ENCODE measurements at regions not wholly inside any gene's neighbourhood (a gene's known extent, or its start where the extent isn't known, plus 50 kb on each side); places are given as distances from the start of the nearest gene placed in this dataset.

- DNase-seq (ENCODE audit: low read depth): no peak
- H3K27me3 ChIP-seq (ENCODE audit: control insufficient read depth, insufficient read depth, low read length): no peaks in the 10 kb centered on the region
- H3K36me3 ChIP-seq (ENCODE audit: control insufficient read depth, insufficient read depth, low read length): no peaks in the 10 kb centered on the region
- no peak for TF ChIP-seq CTCF (IDR thresholded peaks at IDR 0.05; ENCODE audit: insufficient read depth, low read length, poor library complexity, severe bottlenecking)
- no peak overlapping the region for H3K4me3 ChIP-seq (ENCODE audit: low read depth, low read length)
Measured at GRCh38 chr3:30069056-30069455, 537.3 kb upstream of the TGFBR2 start.

- DNase-seq (ENCODE audit: low read depth): no peak
- Histone ChIP-seq H3K27me3 (ENCODE audit: control insufficient read depth, insufficient read depth, low read length) (no peaks in the 10 kb centered on the region), H3K4me3 (ENCODE audit: low read depth, low read length) (no peak overlapping the region), H3K36me3 (ENCODE audit: control insufficient read depth, insufficient read depth, low read length) (no peaks in the 10 kb centered on the region)
- TF ChIP-seq CTCF (IDR thresholded peaks at IDR 0.05; ENCODE audit: insufficient read depth, low read length, poor library complexity, severe bottlenecking): no peak
Measured at GRCh38 chr3:30073040-30073439, 533.4 kb upstream of the TGFBR2 start.

DNA sequence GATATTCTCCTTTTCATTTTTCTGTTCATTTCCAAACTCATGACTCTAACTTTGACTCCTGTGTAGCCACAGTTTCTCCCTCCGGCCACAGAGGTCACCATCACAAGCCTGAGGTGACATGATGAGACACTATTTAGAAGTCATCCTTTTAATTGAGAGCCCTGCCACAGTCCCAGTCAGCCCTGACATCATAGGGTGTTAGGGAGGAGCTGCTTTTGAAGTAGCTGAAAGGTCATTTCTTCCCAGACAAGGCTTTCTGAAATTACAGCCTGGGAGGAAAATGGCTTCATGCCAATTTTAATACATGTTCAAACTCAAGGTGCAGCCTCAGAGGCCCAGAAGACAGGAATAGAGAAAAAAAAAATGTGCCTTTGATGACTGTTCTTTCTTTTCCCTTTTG lies 532.8 kb upstream of the TGFBR2 start:
- no peaks in the 10 kb centered on the region for H3K36me3 ChIP-seq (ENCODE audit: control insufficient read depth, insufficient read depth, low read length)
- H3K27me3 ChIP-seq (ENCODE audit: control insufficient read depth, insufficient read depth, low read length): no peaks in the 10 kb centered on the region
- no peak for TF ChIP-seq CTCF (IDR thresholded peaks at IDR 0.05; ENCODE audit: insufficient read depth, low read length, poor library complexity, severe bottlenecking)
- DNase-seq (ENCODE audit: low read depth): no peak
- H3K4me3 ChIP-seq (ENCODE audit: low read depth, low read length): no peak overlapping the region

DNA sequence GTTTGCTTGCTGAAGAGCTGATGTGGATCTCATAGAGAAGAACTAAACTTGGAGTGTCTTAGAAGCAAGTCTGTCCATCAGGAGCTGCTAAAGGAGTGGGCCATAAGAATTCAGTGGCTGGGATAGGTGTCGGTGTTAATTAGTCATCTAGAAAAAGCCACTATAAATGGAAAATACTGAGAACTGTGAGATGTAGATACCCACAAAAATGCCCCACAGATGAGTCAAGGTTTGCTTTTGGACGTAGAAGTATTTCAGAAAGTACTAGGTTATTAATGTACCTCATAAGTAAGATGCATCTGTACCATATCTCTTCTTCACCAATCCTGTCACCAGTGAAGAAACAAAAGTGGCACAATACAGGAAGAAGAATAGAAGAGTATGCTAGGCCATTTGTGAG lies 530.9 kb upstream of the TGFBR2 start:
- no peak for DNase-seq (ENCODE audit: low read depth)
- no peak for TF ChIP-seq CTCF (IDR thresholded peaks at IDR 0.05; ENCODE audit: insufficient read depth, low read length, poor library complexity, severe bottlenecking)
- no peak overlapping the region for H3K4me3 ChIP-seq (ENCODE audit: low read depth, low read length)
- no peaks in the 10 kb centered on the region for H3K36me3 ChIP-seq (ENCODE audit: control insufficient read depth, insufficient read depth, low read length)
- no peaks in the 10 kb centered on the region for H3K27me3 ChIP-seq (ENCODE audit: control insufficient read depth, insufficient read depth, low read length)

DNA sequence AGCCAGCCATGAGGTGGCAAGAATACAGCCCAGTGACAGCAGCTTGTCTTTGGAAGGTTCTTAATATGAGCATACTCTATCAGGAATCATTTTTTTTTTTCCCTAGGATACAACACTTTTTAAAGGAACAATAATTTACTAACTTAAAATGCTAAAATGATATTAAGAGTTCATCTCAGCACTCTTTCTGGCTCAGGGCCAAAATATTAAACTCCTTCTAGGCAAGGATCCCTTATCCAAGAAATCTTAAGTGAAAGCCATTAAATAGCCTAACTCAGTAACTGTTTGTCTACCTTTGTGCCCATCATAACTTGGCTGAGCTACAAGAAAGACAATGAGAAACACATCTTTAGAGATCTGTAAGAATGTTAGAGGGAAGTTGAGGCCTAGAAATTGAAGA lies 529.5 kb upstream of the TGFBR2 start:
- Histone ChIP-seq H3K4me3 (ENCODE audit: low read depth, low read length) (no peak overlapping the region), H3K27me3 (ENCODE audit: control insufficient read depth, insufficient read depth, low read length) (no peaks in the 10 kb centered on the region), H3K36me3 (ENCODE audit: control insufficient read depth, insufficient read depth, low read length) (no peaks in the 10 kb centered on the region)
- no peak for TF ChIP-seq CTCF (IDR thresholded peaks at IDR 0.05; ENCODE audit: insufficient read depth, low read length, poor library complexity, severe bottlenecking)
- DNase-seq (ENCODE audit: low read depth): no peak

- Histone ChIP-seq H3K36me3 (ENCODE audit: control insufficient read depth, insufficient read depth, low read length) (no peaks in the 10 kb centered on the region), H3K4me3 (ENCODE audit: low read depth, low read length) (no peak overlapping the region), H3K27me3 (ENCODE audit: control insufficient read depth, insufficient read depth, low read length) (no peaks in the 10 kb centered on the region)
- no peak for TF ChIP-seq CTCF (IDR thresholded peaks at IDR 0.05; ENCODE audit: insufficient read depth, low read length, poor library complexity, severe bottlenecking)
- DNase-seq (ENCODE audit: low read depth): no peak
Measured at GRCh38 chr3:30077746-30078145, 528.7 kb upstream of the TGFBR2 start.
